ENCODE measurements at regions not wholly inside any gene's neighbourhood (a gene's known extent, or its start where the extent isn't known, plus 50 kb on each side); places are given as distances from the start of the nearest gene placed in this dataset.

GRCh38 chr1:63122079-63122478 is 200.3 kb upstream of the FOXD3 start:
- TF ChIP-seq POLR2A (IDR thresholded peaks at IDR 0.05), result no peak
- TF ChIP-seq CTCF (IDR thresholded peaks at IDR 0.05), result no peak

Measured in adrenal gland (tissue), 5 donors.